ENCODE measurements at regions not wholly inside any gene's neighbourhood (a gene's known extent, or its start where the extent isn't known, plus 50 kb on each side); places are given as distances from the start of the nearest gene placed in this dataset.

DNA sequence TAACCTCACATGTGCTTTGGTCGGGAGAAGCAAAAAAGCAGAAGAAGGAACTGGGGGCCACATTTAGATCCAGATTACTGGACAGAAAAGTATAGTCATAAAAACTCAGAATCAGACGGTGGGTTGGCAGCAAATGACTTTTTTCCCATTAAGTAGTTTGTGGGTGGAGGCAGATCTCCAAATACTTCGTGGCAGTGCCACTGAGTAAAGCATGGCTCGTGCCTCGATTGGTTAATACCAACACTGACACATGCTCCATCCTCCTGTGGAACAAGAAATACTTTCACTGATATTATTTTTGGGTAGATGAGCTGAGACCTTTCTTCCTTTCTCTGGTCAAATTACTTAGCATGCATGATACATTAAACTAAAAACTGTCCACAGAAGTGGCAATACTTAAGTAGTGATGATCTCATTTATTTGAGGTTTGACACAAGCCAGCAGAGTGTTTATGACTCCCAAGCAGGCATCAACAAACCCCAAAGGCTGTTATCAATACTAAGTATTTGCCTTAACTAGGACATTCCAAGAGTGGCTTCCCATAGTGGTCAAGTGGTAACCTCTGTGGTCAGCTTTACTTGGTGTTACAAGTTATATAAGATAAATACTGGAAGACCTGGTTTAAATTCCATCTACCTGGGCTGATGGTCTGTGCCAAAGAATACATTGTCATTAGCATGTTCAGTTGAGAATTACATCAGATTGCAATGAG lies 500.0 kb upstream of the RUNX1 start:
- Histone ChIP-seq H3K9ac (ENCODE audit: low read length) (no peak overlapping the region), H3K27me3 (ENCODE audit: control insufficient read depth, insufficient read depth, low read length) (no peaks in the 10 kb centered on the region; the same call in 1 of the 2 replicates)

DNA sequence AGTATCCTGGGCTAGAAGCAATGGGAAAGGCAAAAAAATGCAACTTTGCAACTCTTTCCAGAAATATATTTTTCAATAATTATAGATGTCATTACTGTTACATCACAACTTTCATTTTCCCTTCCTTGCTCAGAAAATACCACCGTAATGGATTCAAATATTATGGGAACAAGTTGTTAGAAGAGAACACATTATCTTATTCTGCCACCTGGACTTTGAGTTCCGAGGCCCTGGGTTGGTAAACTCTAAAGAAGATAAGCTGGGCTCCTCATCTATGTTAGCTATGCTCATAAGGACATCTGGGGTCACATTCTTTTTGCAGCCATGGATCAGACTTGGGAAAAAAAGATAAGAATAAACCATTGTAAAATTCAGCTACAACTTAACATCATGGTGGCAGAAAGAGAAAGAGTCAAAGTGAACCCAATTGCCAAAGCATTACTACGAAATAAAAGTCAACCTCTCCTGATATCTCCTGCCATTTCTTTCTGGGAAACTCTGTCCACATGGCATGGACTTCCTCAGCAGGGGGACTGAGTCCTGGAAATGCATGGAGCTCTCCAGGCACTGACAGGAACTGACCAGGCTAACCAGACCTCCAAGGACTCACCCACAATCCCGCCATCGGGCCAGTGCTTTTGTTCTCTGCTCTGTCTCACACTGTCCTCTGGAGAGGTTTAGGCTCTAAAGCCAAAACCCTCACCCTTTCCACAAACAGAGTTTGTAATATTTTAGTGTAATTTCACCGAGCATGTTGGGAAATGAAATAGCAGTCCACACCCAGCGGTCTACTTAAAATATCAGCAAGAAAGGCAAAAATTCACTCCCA lies 499.1 kb upstream of the RUNX1 start:
- Histone ChIP-seq H3K4me1 (ENCODE audit: control insufficient read depth, insufficient read depth, low read length) (no peaks in the 10 kb centered on the region), H3K9ac (ENCODE audit: low read length) (no peak overlapping the region), H3K9me3 (ENCODE audit: control insufficient read depth, insufficient read depth, low read depth, low read length) (no peaks in the 10 kb centered on the region), H3K4me3 (ENCODE audit: low read depth, low read length) (no peak overlapping the region), H3K27ac (ENCODE audit: low read depth, low read length) (no peak overlapping the region), H3K27me3 (ENCODE audit: control insufficient read depth, insufficient read depth, low read length) (no peaks in the 10 kb centered on the region; the same call in 1 of the 2 replicates), H3K36me3 (ENCODE audit: control insufficient read depth, insufficient read depth, low read length) (no peaks in the 10 kb centered on the region)

More for the DNA sequence above, 500.0 kb upstream of the RUNX1 start:
- Histone ChIP-seq H3K36me3 (ENCODE audit: control insufficient read depth, insufficient read depth, low read length) (no peaks in the 10 kb centered on the region), H3K4me3 (ENCODE audit: low read depth, low read length) (no peak overlapping the region), H3K4me1 (ENCODE audit: control insufficient read depth, insufficient read depth, low read length) (no peaks in the 10 kb centered on the region), H3K27ac (ENCODE audit: low read depth, low read length) (no peak overlapping the region), H3K9me3 (ENCODE audit: control insufficient read depth, insufficient read depth, low read depth, low read length) (no peaks in the 10 kb centered on the region)

DNA sequence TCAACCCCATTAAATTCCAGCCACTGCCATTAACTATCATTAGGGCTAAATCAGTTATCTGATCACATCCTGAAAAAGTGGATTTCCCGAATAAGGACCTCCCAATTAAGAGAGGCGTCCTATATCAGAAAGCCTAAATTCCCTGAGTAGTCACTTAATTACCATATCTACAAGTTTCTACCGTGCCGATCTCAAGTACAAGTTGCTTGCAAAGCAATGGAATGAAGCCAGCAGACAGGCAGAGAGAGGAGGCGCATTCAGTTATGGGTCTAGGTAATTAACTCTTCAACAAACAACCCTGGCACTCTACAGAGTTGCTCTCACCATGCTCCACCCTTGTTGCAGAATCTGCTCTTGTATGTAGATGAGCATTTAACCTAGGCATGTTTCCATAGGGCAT lies 494.6 kb upstream of the RUNX1 start:
- H3K9me3 ChIP-seq (ENCODE audit: control insufficient read depth, insufficient read depth, low read depth, low read length), result no peaks in the 10 kb centered on the region
- no peak overlapping the region for H3K27ac ChIP-seq (ENCODE audit: low read depth, low read length)
- H3K27me3 ChIP-seq (ENCODE audit: control insufficient read depth, insufficient read depth, low read length), result no peaks in the 10 kb centered on the region; the same call in 1 of the 2 replicates
- H3K4me1 ChIP-seq (ENCODE audit: control insufficient read depth, insufficient read depth, low read length), result no peaks in the 10 kb centered on the region
- no peaks in the 10 kb centered on the region for H3K36me3 ChIP-seq (ENCODE audit: control insufficient read depth, insufficient read depth, low read length)
- H3K9ac ChIP-seq (ENCODE audit: low read length), result no peak overlapping the region
- H3K4me3 ChIP-seq (ENCODE audit: low read depth, low read length), result no peak overlapping the region

DNA sequence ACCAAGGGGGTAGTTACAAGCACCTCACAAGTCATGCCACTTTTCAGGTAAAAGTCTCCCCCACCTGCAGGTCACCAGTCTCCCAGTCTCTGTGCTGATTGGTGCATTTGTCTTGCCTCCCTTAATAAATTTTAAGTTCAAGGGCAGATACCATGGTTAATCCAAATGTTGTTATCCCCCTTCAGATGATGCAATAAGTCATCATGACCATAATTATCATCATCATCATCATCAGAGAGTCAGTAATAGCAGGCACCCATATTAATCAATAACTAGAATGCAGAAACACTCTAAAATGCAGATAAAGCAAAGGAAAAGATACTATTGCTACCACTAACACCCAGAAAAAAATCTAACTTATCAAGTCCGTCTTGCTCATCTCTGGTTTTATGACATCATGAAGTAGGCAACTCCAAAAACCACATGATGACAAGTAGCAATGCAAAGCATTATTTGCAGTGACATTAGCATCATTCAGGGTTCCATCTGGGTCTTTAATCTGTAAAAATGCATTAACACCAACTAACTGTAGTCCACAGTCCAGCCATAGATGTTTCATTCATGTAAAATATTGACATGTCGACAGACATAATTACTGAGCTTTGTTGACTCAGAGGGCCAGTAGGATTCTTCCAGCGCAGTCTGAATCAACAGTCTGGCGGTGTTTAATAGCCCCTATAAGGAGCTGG lies 492.0 kb upstream of the RUNX1 start:
- H3K27me3 ChIP-seq (ENCODE audit: control insufficient read depth, insufficient read depth, low read length), result no peaks in the 10 kb centered on the region
- H3K9me3 ChIP-seq (ENCODE audit: control insufficient read depth, insufficient read depth, low read depth, low read length), result no peaks in the 10 kb centered on the region

DNA sequence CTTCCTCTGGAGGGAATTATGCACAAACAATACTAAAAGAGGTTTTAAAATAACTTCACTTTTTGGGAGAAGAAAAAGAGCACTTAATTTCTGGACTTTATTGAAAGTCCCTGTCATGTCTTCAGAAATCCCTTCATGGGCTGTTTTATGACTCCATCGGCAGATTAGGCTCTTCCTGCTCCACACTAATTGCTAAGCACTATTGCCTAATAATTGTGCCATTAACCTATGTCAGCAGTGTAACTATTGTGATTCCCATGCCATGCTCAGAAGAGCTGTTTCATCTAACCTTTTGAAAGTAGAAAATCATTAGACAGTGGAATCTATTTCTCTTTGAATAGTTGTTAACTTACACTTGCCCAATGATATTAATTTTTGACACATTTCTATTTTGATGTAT lies 489.3 kb upstream of the RUNX1 start:
- Histone ChIP-seq H3K9ac (ENCODE audit: low read length) (no peak overlapping the region), H3K36me3 (ENCODE audit: control insufficient read depth, insufficient read depth, low read length) (no peaks in the 10 kb centered on the region), H3K9me3 (ENCODE audit: control insufficient read depth, insufficient read depth, low read depth, low read length) (peaks cover 9% of the 10 kb centered on the region; the same call in 1 of the 2 replicates), H3K27ac (ENCODE audit: low read depth, low read length) (no peak overlapping the region), H3K4me3 (ENCODE audit: low read depth, low read length) (no peak overlapping the region), H3K4me1 (ENCODE audit: control insufficient read depth, insufficient read depth, low read length) (no peaks in the 10 kb centered on the region), H3K27me3 (ENCODE audit: control insufficient read depth, insufficient read depth, low read length) (no peaks in the 10 kb centered on the region)

More for the DNA sequence above, 492.0 kb upstream of the RUNX1 start:
- H3K27ac ChIP-seq (ENCODE audit: low read depth, low read length), result no peak overlapping the region
- H3K9ac ChIP-seq (ENCODE audit: low read length), result no peak overlapping the region
- H3K36me3 ChIP-seq (ENCODE audit: control insufficient read depth, insufficient read depth, low read length), result no peaks in the 10 kb centered on the region
- H3K4me1 ChIP-seq (ENCODE audit: control insufficient read depth, insufficient read depth, low read length), result no peaks in the 10 kb centered on the region
- no peak overlapping the region for H3K4me3 ChIP-seq (ENCODE audit: low read depth, low read length)

DNA sequence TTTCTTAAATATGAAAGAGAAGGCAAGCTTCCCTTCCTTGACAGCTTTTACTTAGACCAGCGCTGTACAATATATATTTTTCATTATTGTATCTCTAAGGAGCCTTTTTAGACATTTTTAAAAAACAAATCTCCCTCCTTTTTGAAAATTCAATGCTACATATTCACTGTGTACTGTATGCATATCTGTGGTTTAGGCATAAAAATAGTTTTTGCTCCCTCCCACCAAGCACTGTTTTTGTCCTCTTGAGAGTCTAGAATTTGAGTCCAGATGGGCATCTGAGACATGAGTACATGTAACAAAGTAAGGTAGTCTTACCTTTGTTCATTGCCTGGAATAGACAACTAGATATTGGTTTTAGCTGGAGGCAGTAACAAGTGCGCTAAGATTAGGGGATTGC lies 488.5 kb upstream of the RUNX1 start:
- Histone ChIP-seq H3K9ac (ENCODE audit: low read length) (no peak overlapping the region), H3K4me1 (ENCODE audit: control insufficient read depth, insufficient read depth, low read length) (no peaks in the 10 kb centered on the region), H3K4me3 (ENCODE audit: low read depth, low read length) (no peak overlapping the region), H3K27me3 (ENCODE audit: control insufficient read depth, insufficient read depth, low read length) (no peaks in the 10 kb centered on the region), H3K36me3 (ENCODE audit: control insufficient read depth, insufficient read depth, low read length) (no peaks in the 10 kb centered on the region), H3K9me3 (ENCODE audit: control insufficient read depth, insufficient read depth, low read depth, low read length) (peaks cover 9% of the 10 kb centered on the region; the same call in 1 of the 2 replicates), H3K27ac (ENCODE audit: low read depth, low read length) (no peak overlapping the region)

DNA sequence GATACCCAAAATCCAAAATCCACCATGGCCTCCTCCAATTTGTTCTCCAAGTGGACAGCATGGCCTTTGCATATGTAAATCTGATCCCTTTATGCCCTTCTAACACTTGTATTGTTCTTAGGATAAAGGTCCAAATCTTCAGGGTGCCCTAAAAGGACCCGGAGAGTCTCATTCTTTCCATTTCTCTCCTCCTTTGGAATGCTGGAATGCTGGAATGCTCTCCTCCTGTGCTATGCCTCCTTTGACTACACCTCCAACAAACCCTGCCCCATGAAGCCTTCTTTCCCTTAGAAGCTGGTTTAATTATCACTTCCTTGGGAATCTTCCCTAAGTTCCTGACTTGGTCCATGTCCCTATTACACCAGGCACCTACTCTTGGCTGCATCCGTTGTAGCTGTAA lies 484.8 kb upstream of the RUNX1 start:
- no peak overlapping the region for H3K9ac ChIP-seq (ENCODE audit: low read length)
- peaks cover 9% of the 10 kb centered on the region; the same call in 1 of the 2 replicates for H3K9me3 ChIP-seq (ENCODE audit: control insufficient read depth, insufficient read depth, low read depth, low read length)
- no peaks in the 10 kb centered on the region for H3K4me1 ChIP-seq (ENCODE audit: control insufficient read depth, insufficient read depth, low read length)
- no peaks in the 10 kb centered on the region for H3K36me3 ChIP-seq (ENCODE audit: control insufficient read depth, insufficient read depth, low read length)
- no peaks in the 10 kb centered on the region for H3K27me3 ChIP-seq (ENCODE audit: control insufficient read depth, insufficient read depth, low read length)
- no peak overlapping the region for H3K27ac ChIP-seq (ENCODE audit: low read depth, low read length)
- no peak overlapping the region for H3K4me3 ChIP-seq (ENCODE audit: low read depth, low read length)

DNA sequence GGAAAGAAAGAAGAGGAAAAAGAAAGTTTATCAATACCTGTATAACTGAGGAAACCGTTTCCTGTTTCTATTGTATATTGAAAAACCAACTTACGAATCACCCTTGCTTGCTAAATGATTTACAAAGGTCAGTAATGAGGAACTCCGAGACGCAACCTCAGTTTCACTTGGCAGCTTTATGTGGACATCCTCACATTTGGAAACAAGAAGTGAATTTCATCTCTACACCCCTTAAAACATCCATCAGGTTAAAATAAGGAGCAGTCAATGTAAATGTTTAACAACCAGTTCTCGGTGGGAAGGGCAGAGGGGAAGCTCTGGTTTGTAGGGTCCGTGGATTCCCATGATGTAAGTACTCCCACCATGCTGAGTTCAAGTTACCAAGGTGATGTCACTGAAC lies 481.7 kb upstream of the RUNX1 start:
- Histone ChIP-seq H3K9ac (ENCODE audit: low read length) (no peak overlapping the region), H3K9me3 (ENCODE audit: control insufficient read depth, insufficient read depth, low read depth, low read length) (peaks cover 9% of the 10 kb centered on the region; the same call in 1 of the 2 replicates), H3K27ac (ENCODE audit: low read depth, low read length) (no peak overlapping the region), H3K27me3 (ENCODE audit: control insufficient read depth, insufficient read depth, low read length) (no peaks in the 10 kb centered on the region), H3K4me3 (ENCODE audit: low read depth, low read length) (no peak overlapping the region), H3K4me1 (ENCODE audit: control insufficient read depth, insufficient read depth, low read length) (no peaks in the 10 kb centered on the region), H3K36me3 (ENCODE audit: control insufficient read depth, insufficient read depth, low read length) (no peaks in the 10 kb centered on the region)

DNA sequence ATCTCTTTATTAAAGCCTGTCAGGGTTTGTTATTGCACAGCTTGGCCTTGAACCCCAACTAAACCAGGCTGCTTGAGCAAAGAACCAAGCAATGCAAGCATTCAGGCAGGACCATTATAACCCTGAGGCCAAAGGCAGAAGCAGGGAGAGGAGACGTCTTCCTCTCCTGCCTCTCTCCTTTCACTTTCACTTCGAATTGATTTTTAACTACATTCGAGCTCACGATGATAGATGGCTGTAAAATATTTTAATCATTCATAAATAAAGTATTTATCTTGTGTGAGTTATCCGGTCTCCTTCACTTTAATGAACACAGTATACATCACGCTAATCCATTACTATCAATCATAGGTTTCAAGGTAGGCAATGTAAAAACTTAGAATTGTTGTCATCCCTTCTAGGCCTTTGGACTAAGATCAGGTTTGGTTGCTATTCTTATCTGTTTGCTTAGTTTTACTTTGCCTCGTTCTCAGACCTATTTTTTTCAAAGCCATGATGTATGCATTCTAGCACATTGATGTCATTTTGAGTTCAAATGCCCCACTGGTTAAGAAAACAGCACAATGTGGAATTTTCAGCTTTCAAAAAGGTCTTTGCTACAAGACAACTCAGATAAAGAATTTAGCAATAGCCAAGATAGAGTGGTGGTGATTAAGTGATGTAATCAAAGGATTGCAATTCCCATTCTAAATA lies 480.2 kb upstream of the RUNX1 start:
- Histone ChIP-seq H3K27me3 (ENCODE audit: control insufficient read depth, insufficient read depth, low read length) (no peaks in the 10 kb centered on the region), H3K9me3 (ENCODE audit: control insufficient read depth, insufficient read depth, low read depth, low read length) (peaks cover 6% of the 10 kb centered on the region; the same call in 1 of the 2 replicates), H3K27ac (ENCODE audit: low read depth, low read length) (no peak overlapping the region), H3K9ac (ENCODE audit: low read length) (no peak overlapping the region), H3K4me1 (ENCODE audit: control insufficient read depth, insufficient read depth, low read length) (no peaks in the 10 kb centered on the region), H3K36me3 (ENCODE audit: control insufficient read depth, insufficient read depth, low read length) (no peaks in the 10 kb centered on the region), H3K4me3 (ENCODE audit: low read depth, low read length) (no peak overlapping the region)

DNA sequence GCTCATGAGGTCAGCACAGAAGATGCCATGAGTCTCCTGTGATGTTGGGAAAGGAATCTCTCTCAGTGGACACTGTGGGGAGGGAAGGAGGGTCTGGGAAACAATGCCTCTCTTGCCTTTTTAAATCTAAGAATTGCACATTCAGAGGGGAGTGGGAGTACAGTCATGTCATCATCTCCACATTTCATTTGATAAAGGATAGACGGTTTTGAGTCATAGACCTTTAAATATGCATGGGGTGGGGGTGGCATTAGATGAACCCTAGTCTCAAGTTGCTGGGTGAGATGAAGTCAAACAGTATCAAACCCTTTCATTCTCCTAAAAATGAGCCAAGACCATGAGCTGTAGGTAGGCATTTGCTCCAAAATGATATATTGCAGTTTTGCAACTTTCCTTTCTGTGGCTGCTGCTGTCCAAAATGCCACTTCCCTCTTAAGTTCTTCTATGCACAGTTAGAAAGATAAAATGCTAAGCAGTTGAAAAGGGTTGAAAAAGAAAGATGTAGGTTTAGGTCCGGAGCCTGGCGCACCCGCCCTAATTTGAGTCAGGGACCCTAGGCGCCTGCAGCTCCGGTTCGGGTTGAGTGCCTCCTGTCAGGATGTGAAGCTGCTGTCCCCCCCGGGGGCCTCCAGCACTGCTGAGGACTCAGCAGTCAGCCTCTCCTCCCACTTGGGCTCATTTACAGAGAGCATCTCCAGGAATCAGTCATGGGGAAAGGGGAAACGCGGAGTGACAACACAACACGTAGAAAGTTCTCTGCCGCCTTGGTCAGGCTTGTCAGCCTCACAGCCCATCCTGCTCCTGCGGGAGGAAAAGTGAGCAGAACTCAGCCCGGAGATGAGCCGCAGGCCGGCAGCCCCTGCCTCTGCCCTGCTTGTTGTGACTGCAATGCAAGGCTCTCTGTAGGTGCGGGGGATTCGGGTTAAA lies 479.3 kb upstream of the RUNX1 start:
- Histone ChIP-seq H3K4me1 (ENCODE audit: control insufficient read depth, insufficient read depth, low read length) (no peaks in the 10 kb centered on the region), H3K4me3 (ENCODE audit: low read depth, low read length) (no peak overlapping the region), H3K9ac (ENCODE audit: low read length) (no peak overlapping the region), H3K27ac (ENCODE audit: low read depth, low read length) (no peak overlapping the region), H3K36me3 (ENCODE audit: control insufficient read depth, insufficient read depth, low read length) (no peaks in the 10 kb centered on the region), H3K27me3 (ENCODE audit: control insufficient read depth, insufficient read depth, low read length) (no peaks in the 10 kb centered on the region), H3K9me3 (ENCODE audit: control insufficient read depth, insufficient read depth, low read depth, low read length) (no peaks in the 10 kb centered on the region)
